Pancreas (tissue), 10 donors: ENCODE measurements at regions not wholly inside any gene's neighbourhood (a gene's known extent, or its start where the extent isn't known, plus 50 kb on each side); places are given as distances from the start of the nearest gene placed in this dataset.

ENCODE experiments used
- ATAC-seq, 4 donors: fragments of 200-7000 bp; cut with Tn5 transposase; one replicate each; pipeline versions ENCODE4 v1.8.0 to v1.9.1; 2020; ENCODE audit warnings: mild to moderate bottlenecking in 4 of 4, moderate library complexity in 4 of 4
- DNase-seq, 6 donors: peaks; one replicate each; pipeline ENCODE4 v3.0.0-alpha.2; 2020
- FAIRE-seq: peaks from 2 replicates; lab custom pipeline; 2012; peaks lifted over from hg19 to GRCh38; lab: Jason Lieb, UNC
- H3K27ac ChIP-seq, 4 donors: fragments of 200-600 bp; sonication (generic); 1 replicate in 3 of 4; 2 replicates in 1 of 4; pipeline versions ENCODE4 v1.5.0 to v1.8.0; 2020
- H3K27me3 ChIP-seq, 4 donors: fragments of 200-600 bp; one replicate each; pipeline ENCODE4 v1.8.0; 2021
- H3K36me3 ChIP-seq, 3 donors: fragments of 200-600 bp; sonication (generic) in 1 of 3; one replicate each; pipeline versions ENCODE4 v1.5.0 to v1.8.0; 2020 to 2021
- H3K4me1 ChIP-seq, 3 donors: fragments of 200-600 bp; one replicate each; pipeline ENCODE4 v1.8.0; 2021
- H3K4me3 ChIP-seq, 4 donors: fragments of 200-600 bp; sonication (generic) in 2 of 4; one replicate each; pipeline versions ENCODE4 v1.5.0 to v1.8.0; 2020 to 2021
- H3K9me3 ChIP-seq, 4 donors: fragments of 200-600 bp; one replicate each; pipeline ENCODE4 v1.8.0; 2021
- WGBS, 2 donors: extraction: QIAGEN DNeasy Blood & Tissue Kit; methylation state at CpG; one replicate each; pipeline ENCODE4 v1.1.7; 2013; 5-methylcytosine and 5-hydroxymethylcytosine counted together
- intact Hi-C, 3 donors: fragments of 100-400 bp; cut with DNase I; formaldehyde crosslinking; loops; one replicate each; pipeline versions ENCODE4 v1.11.1 to v1.14.2; 2022
- TF ChIP-seq, protein P1 (sequence below), 4 donors: fragments of 200-600 bp; sonication (generic) in 3 of 4; IDR thresholded peaks; one replicate each; pipeline versions ENCODE4 v1.5.0 to v1.8.0; 2021; ENCODE audit warnings: antibody characterized with exemption in 4 of 4
- donor health status: healthy with polysubstance abuse.
- donor health status: DM: no; HTN: no; CAD: no; lungs with moderate emphysema.
- donor health status: DM: no; HTN: no; CAD: no.
- donor health status: control.
- donor health status: control.
- donor health status: Bipolar disorder and iron deficiency.
- donor health status: DM: yes; HTN: yes; CAD: no.
- donor health status: DM: no; HTN: no; CAD: no.
- donor health status: DM: no; HTN: no; CAD: no.
- donor health status: DM: yes; HTN: yes; CAD: no.

GRCh38 chr4:125760201-125760819, 445.6 kb downstream of the FAT4 start:
- no peak overlapping the region for H3K4me3 ChIP-seq
- no peaks in the 10 kb centered on the region for H3K36me3 ChIP-seq
- no peak overlapping the region for H3K27ac ChIP-seq
- DNase-seq: no peak
- TF ChIP-seq, protein P1, sequence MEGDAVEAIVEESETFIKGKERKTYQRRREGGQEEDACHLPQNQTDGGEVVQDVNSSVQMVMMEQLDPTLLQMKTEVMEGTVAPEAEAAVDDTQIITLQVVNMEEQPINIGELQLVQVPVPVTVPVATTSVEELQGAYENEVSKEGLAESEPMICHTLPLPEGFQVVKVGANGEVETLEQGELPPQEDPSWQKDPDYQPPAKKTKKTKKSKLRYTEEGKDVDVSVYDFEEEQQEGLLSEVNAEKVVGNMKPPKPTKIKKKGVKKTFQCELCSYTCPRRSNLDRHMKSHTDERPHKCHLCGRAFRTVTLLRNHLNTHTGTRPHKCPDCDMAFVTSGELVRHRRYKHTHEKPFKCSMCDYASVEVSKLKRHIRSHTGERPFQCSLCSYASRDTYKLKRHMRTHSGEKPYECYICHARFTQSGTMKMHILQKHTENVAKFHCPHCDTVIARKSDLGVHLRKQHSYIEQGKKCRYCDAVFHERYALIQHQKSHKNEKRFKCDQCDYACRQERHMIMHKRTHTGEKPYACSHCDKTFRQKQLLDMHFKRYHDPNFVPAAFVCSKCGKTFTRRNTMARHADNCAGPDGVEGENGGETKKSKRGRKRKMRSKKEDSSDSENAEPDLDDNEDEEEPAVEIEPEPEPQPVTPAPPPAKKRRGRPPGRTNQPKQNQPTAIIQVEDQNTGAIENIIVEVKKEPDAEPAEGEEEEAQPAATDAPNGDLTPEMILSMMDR (IDR thresholded peaks at IDR 0.05): no peak
- H3K9me3 ChIP-seq: no peaks in the 10 kb centered on the region
- no peaks in the 10 kb centered on the region for H3K4me1 ChIP-seq
- intact Hi-C loops: no loop called here
- no peak for FAIRE-seq
- no peak for ATAC-seq
- H3K27me3 ChIP-seq: no peaks in the 10 kb centered on the region
- WGBS, 2 donors: 50 to 88% methylated on average over 2 of the region's 2 CpGs

- FAIRE-seq: no peak
- no peaks in the 10 kb centered on the region for H3K4me1 ChIP-seq
- TF ChIP-seq, protein P1 (IDR thresholded peaks at IDR 0.05): no peak
- H3K9me3 ChIP-seq: no peaks in the 10 kb centered on the region
- intact Hi-C loops: no loop called here
- no peak for DNase-seq
- WGBS, 2 donors: 58 to 65% methylated on average over 3 of the region's 3 CpGs
- H3K4me3 ChIP-seq: no peak overlapping the region
- H3K27me3 ChIP-seq: no peaks in the 10 kb centered on the region
- no peaks in the 10 kb centered on the region for H3K36me3 ChIP-seq
- no peak overlapping the region for H3K27ac ChIP-seq
- no peak for ATAC-seq
These were observed 446.2 kb downstream of the FAT4 start for GRCh38 chr4:125760956-125761355.

- no peak for ATAC-seq
- no peaks in the 10 kb centered on the region for H3K36me3 ChIP-seq
- 65 to 67% methylated on average over 3 of the region's 3 CpGs for WGBS, 2 donors
- no peak for FAIRE-seq
- no peaks in the 10 kb centered on the region for H3K4me1 ChIP-seq
- no peak for DNase-seq
- H3K27me3 ChIP-seq: no peaks in the 10 kb centered on the region
- no peak overlapping the region for H3K27ac ChIP-seq
- TF ChIP-seq, protein P1 (IDR thresholded peaks at IDR 0.05): no peak
- intact Hi-C loops: no loop called here
- H3K4me3 ChIP-seq: no peak overlapping the region
- H3K9me3 ChIP-seq: no peaks in the 10 kb centered on the region
These were observed 447.8 kb downstream of the FAT4 start for GRCh38 chr4:125762537-125762936.

GRCh38 chr4:125765941-125766340, 451.2 kb downstream of the FAT4 start:
- intact Hi-C loops: no loop called here
- Histone ChIP-seq H3K4me3 (no peak overlapping the region), H3K9me3 (no peaks in the 10 kb centered on the region), H3K27me3 (no peaks in the 10 kb centered on the region), H3K4me1 (no peaks in the 10 kb centered on the region), H3K36me3 (no peaks in the 10 kb centered on the region), H3K27ac (no peak overlapping the region)
- ATAC-seq (no peak), FAIRE-seq (no peak), DNase-seq (no peak)
- TF ChIP-seq, protein P1 (IDR thresholded peaks at IDR 0.05): no peak

DNA sequence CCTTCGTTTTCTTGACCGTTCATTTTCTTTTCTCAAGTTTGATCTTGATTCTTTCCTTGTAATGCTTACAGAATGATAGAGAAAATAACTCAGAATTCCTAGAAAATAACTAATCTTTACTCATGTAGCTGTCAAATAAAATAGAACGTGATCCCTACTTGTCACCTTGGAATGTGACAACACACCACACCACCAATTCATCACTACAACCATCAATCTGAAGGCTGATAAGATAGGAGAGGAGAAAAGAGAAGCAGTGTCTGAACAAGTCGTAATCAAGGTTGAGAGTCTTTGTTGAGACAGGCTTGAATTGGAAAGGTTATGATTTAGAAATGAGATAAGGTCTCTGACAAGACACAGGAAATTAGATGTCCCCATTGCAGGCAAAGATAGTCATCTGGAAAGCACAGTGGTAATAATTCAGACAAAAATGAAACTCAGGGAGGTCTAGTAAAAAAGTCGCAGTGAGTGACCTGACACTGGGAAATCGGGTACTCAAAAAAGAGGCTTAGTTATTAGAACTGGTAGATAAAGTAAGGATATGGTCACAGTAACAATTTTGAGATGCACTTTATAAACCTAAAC, 456.2 kb downstream of the FAT4 start:
- intact Hi-C loops: no loop called here
- no peaks in the 10 kb centered on the region for H3K9me3 ChIP-seq
- ATAC-seq (no peak), FAIRE-seq (no peak), DNase-seq (no peak)
- H3K27ac ChIP-seq: no peak overlapping the region
- no peak overlapping the region for H3K4me3 ChIP-seq
- TF ChIP-seq, protein P1 (IDR thresholded peaks at IDR 0.05): no peak
- H3K4me1 ChIP-seq: no peaks in the 10 kb centered on the region
- H3K36me3 ChIP-seq: no peaks in the 10 kb centered on the region
- H3K27me3 ChIP-seq: no peaks in the 10 kb centered on the region
- WGBS, 2 donors: 47 to 48% methylated on average over 6 of the region's 6 CpGs
